Small intestine (tissue), 7 donors: ENCODE measurements at regions not wholly inside any gene's neighbourhood (a gene's known extent, or its start where the extent isn't known, plus 50 kb on each side); places are given as distances from the start of the nearest gene placed in this dataset.
"Not testable (repeated sequence)": the region's sequence is repeated elsewhere in the genome, so short reads cannot be mapped to it uniquely, and the experiment has no call there.

Experiments used
- DNase-seq, 2 donors: peaks; one replicate each; pipeline versions ENCODE4 v3.0.0 to v3.0.0-alpha.2; 2013
- FAIRE-seq: peaks from 2 replicates; lab custom pipeline; 2012; peaks lifted over from hg19 to GRCh38; lab: Jason Lieb, UNC
- H3K27ac ChIP-seq, 3 donors: one replicate each; pipeline ENCODE4 v1.5.1; 2013; ENCODE audit warnings: low read length in 2 of 3, mild to moderate bottlenecking in 2 of 3, control low read depth in 1 of 3, inconsistent platforms in 1 of 3, low read depth in 1 of 3, moderate library complexity in 1 of 3
- H3K27me3 ChIP-seq, 3 donors: one replicate each; pipeline ENCODE4 v1.6.1; 2013; ENCODE audit warnings: low read length in 3 of 3, inconsistent platforms in 1 of 3; ENCODE audit not compliant: control insufficient read depth in 3 of 3, insufficient read depth in 3 of 3
- H3K36me3 ChIP-seq, 3 donors: one replicate each; pipeline ENCODE4 v1.6.1; 2013; ENCODE audit warnings: low read length in 3 of 3, inconsistent platforms in 1 of 3, low read depth in 1 of 3, mild to moderate bottlenecking in 1 of 3, moderate library complexity in 1 of 3; ENCODE audit not compliant: control insufficient read depth in 3 of 3, insufficient read depth in 2 of 3
- H3K4me1 ChIP-seq, 3 donors: one replicate each; pipeline ENCODE4 v1.6.1; 2013; ENCODE audit warnings: low read length in 2 of 3, inconsistent platforms in 1 of 3, low read depth in 1 of 3, mild to moderate bottlenecking in 1 of 3, moderate library complexity in 1 of 3; ENCODE audit not compliant: control insufficient read depth in 3 of 3, insufficient read depth in 2 of 3
- H3K4me3 ChIP-seq, 3 donors: one replicate each; pipeline ENCODE4 v1.5.1; 2013; ENCODE audit warnings: low read length in 3 of 3, control low read depth in 1 of 3, inconsistent platforms in 1 of 3, low read depth in 1 of 3, mild to moderate bottlenecking in 1 of 3, moderate library complexity in 1 of 3
- H3K9me3 ChIP-seq, 2 donors: one replicate each; pipeline ENCODE4 v1.6.1; 2013; ENCODE audit warnings: low read depth in 1 of 2, low read length in 1 of 2; ENCODE audit not compliant: control insufficient read depth in 2 of 2, insufficient read depth in 1 of 2
- WGBS, 3 donors: extraction: QIAGEN DNeasy Blood & Tissue Kit; methylation state at CpG; one replicate each; pipeline ENCODE4 v1.1.7; 2013; 5-methylcytosine and 5-hydroxymethylcytosine counted together
- donor health status: healthy with polysubstance abuse.
- donor health status: control.
- donor health status: control.
- donor health status: Bipolar disorder and iron deficiency.
- donor health status: healthy.

GRCh38 chr1:219416598-219417238 is 196.2 kb downstream of the ZC3H11B start:
- Histone ChIP-seq H3K4me1 (peaks cover 0 to 7% (median 0%) of the 10 kb centered on the region in 3 donors), H3K27me3 (no peaks in the 10 kb centered on the region), H3K4me3 (no peak overlapping the region), H3K9me3 (no peaks in the 10 kb centered on the region), H3K27ac (no peak overlapping the region), H3K36me3 (no peaks in the 10 kb centered on the region)
- FAIRE-seq (no peak), DNase-seq (peak; percentile 55 to 58)
- WGBS, 3 donors = 5 to 24% (median 17%) methylated on average over 1 of the region's 1 CpG

- WGBS, 3 donors = 86 to 88% (median 87%) methylated on average over 2 of the region's 2 CpGs
- FAIRE-seq (no peak), DNase-seq (no peak)
- peaks cover 0 to 7% (median 0%) of the 10 kb centered on the region in 3 donors for H3K4me1 ChIP-seq
- H3K4me3 ChIP-seq = no peak overlapping the region
- no peaks in the 10 kb centered on the region for H3K27me3 ChIP-seq
- H3K9me3 ChIP-seq = no peaks in the 10 kb centered on the region
- H3K36me3 ChIP-seq = no peaks in the 10 kb centered on the region
- H3K27ac ChIP-seq = no peak overlapping the region
These were observed 197.0 kb downstream of the ZC3H11B start for GRCh38 chr1:219415915-219416314.

- H3K4me3 ChIP-seq = no peak overlapping the region
- FAIRE-seq = no peak
- peaks cover 0 to 7% (median 0%) of the 10 kb centered on the region in 3 donors for H3K4me1 ChIP-seq
- no peaks in the 10 kb centered on the region for H3K27me3 ChIP-seq
- no peak overlapping the region for H3K27ac ChIP-seq
- no peaks in the 10 kb centered on the region for H3K9me3 ChIP-seq
- DNase-seq = no peak
- no peaks in the 10 kb centered on the region for H3K36me3 ChIP-seq
- WGBS, 3 donors = 89 to 93% (median 92%) methylated on average over 2 of the region's 2 CpGs
These were observed 197.5 kb downstream of the ZC3H11B start for GRCh38 chr1:219415433-219415832.

- H3K36me3 ChIP-seq = no peaks in the 10 kb centered on the region
- no peaks in the 10 kb centered on the region for H3K4me1 ChIP-seq
- no peak for DNase-seq
- H3K4me3 ChIP-seq = no peak overlapping the region
- 66 to 78% (median 75%) methylated on average over 4 of the region's 4 CpGs for WGBS, 3 donors
- no peaks in the 10 kb centered on the region for H3K27me3 ChIP-seq
- FAIRE-seq = no peak
- H3K9me3 ChIP-seq = no peaks in the 10 kb centered on the region
- H3K27ac ChIP-seq = no peak overlapping the region
These were observed 198.7 kb downstream of the ZC3H11B start for GRCh38 chr1:219414250-219414649.

- H3K27ac ChIP-seq = no peak overlapping the region
- 52 to 73% (median 67%) methylated on average over 1 of the region's 1 CpG for WGBS, 3 donors
These were observed 199.4 kb downstream of the ZC3H11B start for GRCh38 chr1:219413536-219413935.

GRCh38 chr1:219412772-219413171 is 200.1 kb downstream of the ZC3H11B start:
- 83 to 90% (median 88%) methylated on average over 3 of the region's 3 CpGs for WGBS, 3 donors
- H3K36me3 ChIP-seq = no peaks in the 10 kb centered on the region
- DNase-seq = no peak
- no peak for FAIRE-seq
- H3K27ac ChIP-seq = no peak overlapping the region
- H3K27me3 ChIP-seq = no peaks in the 10 kb centered on the region
- no peaks in the 10 kb centered on the region for H3K9me3 ChIP-seq
- no peaks in the 10 kb centered on the region for H3K4me1 ChIP-seq
- H3K4me3 ChIP-seq = no peak overlapping the region

More at GRCh38 chr1:219413536-219413935, 199.4 kb downstream of the ZC3H11B start:
- H3K36me3 ChIP-seq = no peaks in the 10 kb centered on the region
- no peak for DNase-seq
- H3K9me3 ChIP-seq = no peaks in the 10 kb centered on the region
- no peak overlapping the region for H3K4me3 ChIP-seq
- no peaks in the 10 kb centered on the region for H3K27me3 ChIP-seq
- no peak for FAIRE-seq
- no peaks in the 10 kb centered on the region for H3K4me1 ChIP-seq

GRCh38 chr1:219410721-219411120 is 202.2 kb downstream of the ZC3H11B start:
- H3K4me3 ChIP-seq, H3K4me1 ChIP-seq, H3K27ac ChIP-seq, DNase-seq, H3K27me3 ChIP-seq, H3K36me3 ChIP-seq, H3K9me3 ChIP-seq, FAIRE-seq: not testable (repeated sequence)
- 94 to 100% (median 94%) methylated on average over 6 to 14 of the region's 22 CpGs for WGBS, 3 donors

GRCh38 chr1:219405531-219406331 is 207.2 kb downstream of the ZC3H11B start:
- Histone ChIP-seq H3K27me3 (no peaks in the 10 kb centered on the region), H3K4me1 (no peaks in the 10 kb centered on the region), H3K4me3 (no peak overlapping the region), H3K27ac (no peak overlapping the region), H3K9me3 (no peaks in the 10 kb centered on the region), H3K36me3 (no peaks in the 10 kb centered on the region)
- WGBS, 3 donors = 88 to 95% (median 93%) methylated on average over 6 of the region's 6 CpGs
- DNase-seq (no peak), FAIRE-seq (no peak)
